Spleen (tissue), 11 donors: ENCODE measurements at regions not wholly inside any gene's neighbourhood (a gene's known extent, or its start where the extent isn't known, plus 50 kb on each side); places are given as distances from the start of the nearest gene placed in this dataset.

Experiments used
- DNase-seq: peaks from one replicate; pipeline ENCODE4 v3.0.0-alpha.2; 2020
- H3K27ac ChIP-seq, 8 donors: fragments of 200-600 bp; sonication (generic) in 7 of 8; 1 replicate in 4 of 8; 2 replicates in 4 of 8; pipeline versions ENCODE4 v1.5.0 to v1.8.0; 2016 to 2021; ENCODE audit warnings: inconsistent platforms in 4 of 8, mild to moderate bottlenecking in 4 of 8, moderate library complexity in 1 of 8
- H3K27me3 ChIP-seq, 7 donors: fragments of 200-600 bp; sonication (generic) in 6 of 7; replicated peaks in 1 of 7; 1 replicate in 4 of 7; 2 replicates in 3 of 7; pipeline versions ENCODE4 v1.5.0 to v1.8.0; 2016 to 2021; ENCODE audit warnings: inconsistent platforms in 3 of 7, mild to moderate bottlenecking in 1 of 7
- H3K36me3 ChIP-seq, 6 donors: fragments of 200-600 bp; sonication (generic) in 5 of 6; 1 replicate in 4 of 6; 2 replicates in 2 of 6; pipeline versions ENCODE4 v1.5.0 to v1.8.0; 2016 to 2021; ENCODE audit warnings: inconsistent platforms in 2 of 6
- H3K4me1 ChIP-seq, 6 donors: fragments of 200-600 bp; sonication (generic) in 5 of 6; 1 replicate in 3 of 6; 2 replicates in 3 of 6; pipeline versions ENCODE4 v1.5.0 to v1.8.0; 2016 to 2021; ENCODE audit warnings: inconsistent platforms in 3 of 6
- H3K4me3 ChIP-seq, 8 donors: fragments of 200-600 bp; sonication (generic) in 7 of 8; 1 replicate in 4 of 8; 2 replicates in 4 of 8; pipeline versions ENCODE4 v1.5.0 to v1.8.0; 2016 to 2021; ENCODE audit warnings: inconsistent platforms in 4 of 8, mild to moderate bottlenecking in 4 of 8, moderate library complexity in 2 of 8
- H3K9me3 ChIP-seq, 8 donors: fragments of 200-600 bp; sonication (generic) in 7 of 8; 1 replicate in 4 of 8; 2 replicates in 4 of 8; pipeline versions ENCODE4 v1.5.0 to v1.8.0; 2016 to 2021; ENCODE audit warnings: inconsistent platforms in 4 of 8
- POLR2A ChIP-seq, 3 donors: fragments of 450-650 bp; IDR thresholded peaks; one replicate each; pipeline ENCODE4 v1.5.1; 2017; ENCODE audit warnings: antibody characterized with exemption in 3 of 3, mild to moderate bottlenecking in 1 of 3
- POLR2AphosphoS5 ChIP-seq, 3 donors: sonication (generic); formaldehyde crosslinking; IDR thresholded peaks; one replicate each; pipeline ENCODE4 v1.5.1; 2017; ENCODE audit warnings: antibody characterized with exemption in 3 of 3
- WGBS, 5 donors: extraction: QIAGEN DNeasy Blood & Tissue Kit in 3 of 5; methylation state at CpG; one replicate each; pipeline versions ENCODE4 v1.1.5 to v1.1.7; 2013 to 2018; 5-methylcytosine and 5-hydroxymethylcytosine counted together
- intact Hi-C: fragments of 100-400 bp; cut with DNase I; formaldehyde crosslinking; loops from one replicate; pipeline ENCODE4 v1.15.0; 2023; ENCODE audit warnings: low total_unique reads
- TF ChIP-seq, protein P1 (sequence below), 11 experiments: fragments of 200-600 bp in 7 of 11; fragments of 450-650 bp in 4 of 11; sonication (generic) in 4 of 11; IDR thresholded peaks in 8 of 11; conservative IDR thresholded peaks in 3 of 11; 1 replicate in 7 of 11; 2 replicates in 4 of 11; pipeline versions ENCODE4 v1.4.0 to v1.8.0; 2016 to 2021; ENCODE audit warnings: antibody characterized with exemption in 11 of 11, inconsistent platforms in 4 of 11, mild to moderate bottlenecking in 1 of 11
- donor health status: healthy with polysubstance abuse.
- donor health status: DM: no; HTN: no; CAD: no; lungs with moderate emphysema.
- donor health status: DM: no; HTN: no; CAD: no.
- donor health status: Bipolar disorder and iron deficiency.
- donor health status: healthy.
- donor health status: DM: no; HTN: no; CAD: no.
- donor health status: DM: yes; HTN: yes; CAD: no.

DNA sequence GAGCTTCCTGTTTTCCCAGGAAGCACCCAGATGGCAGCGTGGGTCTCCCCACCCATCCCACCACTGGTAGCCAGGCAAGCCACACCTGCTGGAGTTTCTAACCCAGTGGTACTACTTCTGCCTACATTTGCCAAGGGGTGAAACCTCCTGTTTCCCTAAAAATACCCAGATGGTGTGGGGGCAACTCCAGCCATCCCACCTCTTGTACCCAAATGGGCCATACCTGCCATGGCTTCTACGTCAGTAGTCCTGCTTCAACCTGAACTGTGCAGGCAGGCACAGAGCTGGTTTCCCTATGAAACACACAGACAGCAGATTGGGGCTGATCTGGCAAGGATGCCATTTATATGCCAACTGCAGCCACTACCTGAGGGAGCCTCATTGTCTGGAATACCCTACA lies 809.4 kb upstream of the MIR17HG start:
- H3K4me3 ChIP-seq = no peak overlapping the region
- intact Hi-C loops = no loop called here
- 63 to 86% (median 83%) methylated on average over 2 of the region's 2 CpGs for WGBS, 5 donors
- H3K9me3 ChIP-seq = peaks cover 0 to 19% (median 0%) of the 10 kb centered on the region in 8 donors
- DNase-seq = no peak
- no peaks in the 10 kb centered on the region for H3K27me3 ChIP-seq
- TF ChIP-seq, protein P1, sequence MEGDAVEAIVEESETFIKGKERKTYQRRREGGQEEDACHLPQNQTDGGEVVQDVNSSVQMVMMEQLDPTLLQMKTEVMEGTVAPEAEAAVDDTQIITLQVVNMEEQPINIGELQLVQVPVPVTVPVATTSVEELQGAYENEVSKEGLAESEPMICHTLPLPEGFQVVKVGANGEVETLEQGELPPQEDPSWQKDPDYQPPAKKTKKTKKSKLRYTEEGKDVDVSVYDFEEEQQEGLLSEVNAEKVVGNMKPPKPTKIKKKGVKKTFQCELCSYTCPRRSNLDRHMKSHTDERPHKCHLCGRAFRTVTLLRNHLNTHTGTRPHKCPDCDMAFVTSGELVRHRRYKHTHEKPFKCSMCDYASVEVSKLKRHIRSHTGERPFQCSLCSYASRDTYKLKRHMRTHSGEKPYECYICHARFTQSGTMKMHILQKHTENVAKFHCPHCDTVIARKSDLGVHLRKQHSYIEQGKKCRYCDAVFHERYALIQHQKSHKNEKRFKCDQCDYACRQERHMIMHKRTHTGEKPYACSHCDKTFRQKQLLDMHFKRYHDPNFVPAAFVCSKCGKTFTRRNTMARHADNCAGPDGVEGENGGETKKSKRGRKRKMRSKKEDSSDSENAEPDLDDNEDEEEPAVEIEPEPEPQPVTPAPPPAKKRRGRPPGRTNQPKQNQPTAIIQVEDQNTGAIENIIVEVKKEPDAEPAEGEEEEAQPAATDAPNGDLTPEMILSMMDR (IDR thresholded peaks at IDR 0.05 in 8 of 11, conservative IDR thresholded peaks at IDR 0.05 in 3 of 11) = no peak
- TF ChIP-seq POLR2AphosphoS5 (IDR thresholded peaks at IDR 0.05) = no peak
- no peak for TF ChIP-seq POLR2A (IDR thresholded peaks at IDR 0.05)
- H3K4me1 ChIP-seq = no peaks in the 10 kb centered on the region
- no peak overlapping the region for H3K27ac ChIP-seq
- H3K36me3 ChIP-seq = no peaks in the 10 kb centered on the region

DNA sequence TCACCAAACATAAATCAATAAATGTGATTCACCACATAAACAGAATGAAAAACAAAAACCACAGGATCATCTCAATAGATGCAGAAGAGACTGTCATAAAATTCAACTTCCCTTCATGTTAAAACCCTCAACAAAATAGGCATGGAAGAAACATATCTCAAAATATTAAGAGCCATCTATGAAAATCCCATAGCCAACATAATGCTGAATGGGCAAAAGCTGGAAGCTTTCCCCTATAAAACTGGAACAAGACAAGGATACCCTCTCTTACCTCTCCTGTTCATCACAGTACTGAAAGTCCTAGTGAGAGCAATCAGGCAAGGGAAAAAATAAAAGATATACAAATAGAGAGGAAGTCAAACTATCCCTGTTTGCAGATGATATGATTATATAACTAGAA lies 806.1 kb upstream of the MIR17HG start:
- Histone ChIP-seq H3K36me3 (no peaks in the 10 kb centered on the region), H3K4me3 (no peak overlapping the region), H3K9me3 (peaks cover 0 to 26% (median 11%) of the 10 kb centered on the region in 8 donors), H3K27me3 (no peaks in the 10 kb centered on the region), H3K4me1 (no peaks in the 10 kb centered on the region), H3K27ac (no peak overlapping the region)
- no peak for DNase-seq
- no peak for TF ChIP-seq POLR2AphosphoS5 (IDR thresholded peaks at IDR 0.05)
- TF ChIP-seq, protein P1 (IDR thresholded peaks at IDR 0.05 in 8 of 11, conservative IDR thresholded peaks at IDR 0.05 in 3 of 11) = no peak
- TF ChIP-seq POLR2A (IDR thresholded peaks at IDR 0.05) = no peak
- intact Hi-C loops = no loop called here

DNA sequence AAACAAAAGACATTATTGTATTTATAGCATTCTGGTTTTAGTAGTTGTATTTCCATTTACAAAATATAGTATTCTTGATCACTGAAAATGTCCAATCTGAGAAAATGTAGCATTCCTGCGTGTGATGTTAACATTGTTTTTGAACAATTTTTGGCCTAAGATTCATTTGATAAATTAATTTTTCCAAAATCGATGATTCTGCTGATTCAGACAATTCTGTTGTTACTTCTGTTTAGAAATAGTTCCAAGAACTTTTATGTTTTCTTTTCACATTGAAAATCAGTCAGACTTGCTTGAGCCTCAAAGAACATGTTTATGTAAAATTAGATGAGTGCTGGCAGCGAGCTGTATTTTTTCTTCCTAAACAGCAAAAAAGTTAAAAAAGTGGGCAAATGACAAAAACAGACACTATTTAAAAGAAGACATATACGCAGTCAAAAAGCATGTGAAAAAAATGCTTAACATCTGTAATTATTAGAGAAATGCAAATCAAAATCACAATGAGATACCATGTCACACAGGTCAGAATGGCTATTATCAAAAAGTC lies 804.5 kb upstream of the MIR17HG start:
- peaks cover 0 to 41% (median 27%) of the 10 kb centered on the region in 8 donors for H3K9me3 ChIP-seq
- no peak overlapping the region for H3K27ac ChIP-seq
- no peaks in the 10 kb centered on the region for H3K36me3 ChIP-seq
- no peak for DNase-seq
- no peak overlapping the region for H3K4me3 ChIP-seq
- intact Hi-C loops = no loop called here
- H3K4me1 ChIP-seq = no peaks in the 10 kb centered on the region
- TF ChIP-seq POLR2A (IDR thresholded peaks at IDR 0.05) (no peak), POLR2AphosphoS5 (IDR thresholded peaks at IDR 0.05) (no peak)
- TF ChIP-seq, protein P1 (IDR thresholded peaks at IDR 0.05 in 8 of 11, conservative IDR thresholded peaks at IDR 0.05 in 3 of 11) = no peak
- WGBS, 5 donors = 82 to 92% (median 86%) methylated on average over 4 of the region's 4 CpGs
- H3K27me3 ChIP-seq = no peaks in the 10 kb centered on the region

DNA sequence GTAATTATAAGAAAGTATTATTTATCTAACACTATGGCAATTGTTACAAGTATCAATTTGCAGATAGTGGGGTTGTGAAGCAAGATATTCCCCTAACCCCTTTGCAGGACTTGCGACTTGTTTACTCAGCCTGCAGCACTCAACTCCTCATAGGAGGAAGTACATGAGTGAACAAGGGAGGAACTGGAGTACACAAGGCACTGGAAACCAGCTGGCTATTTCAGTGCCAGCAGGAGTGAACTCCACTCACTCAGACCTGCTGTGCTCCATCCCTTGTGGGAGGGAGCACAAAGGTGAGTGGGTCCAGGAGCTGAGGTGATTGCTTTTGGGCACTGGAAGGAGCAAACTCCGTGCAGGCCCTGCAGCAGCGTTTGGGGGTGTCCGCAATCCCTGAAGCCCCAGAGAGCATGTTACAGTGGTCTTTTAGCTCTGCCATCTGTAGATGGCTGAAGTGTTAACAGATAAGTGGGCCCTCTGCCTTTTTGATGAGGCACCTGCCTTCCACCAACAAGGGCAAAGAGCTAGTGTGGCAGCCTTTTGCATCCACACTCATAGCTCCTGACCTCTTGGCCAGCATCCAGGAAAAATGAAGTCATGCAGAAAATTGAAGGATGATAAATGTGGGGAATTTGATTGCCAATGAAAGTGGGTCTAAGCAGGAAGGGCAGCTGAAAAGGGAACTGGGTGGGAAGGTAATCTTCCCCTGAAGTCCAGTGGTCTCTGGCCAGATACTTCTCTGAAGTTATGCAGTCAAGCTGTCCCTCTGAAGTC lies 802.2 kb upstream of the MIR17HG start:
- Histone ChIP-seq H3K36me3 (no peaks in the 10 kb centered on the region), H3K9me3 (peaks cover 0 to 44% (median 30%) of the 10 kb centered on the region in 8 donors), H3K4me3 (no peak overlapping the region), H3K27me3 (no peaks in the 10 kb centered on the region), H3K27ac (no peak overlapping the region), H3K4me1 (no peaks in the 10 kb centered on the region)
- 89 to 93% (median 91%) methylated on average over 4 of the region's 4 CpGs for WGBS, 5 donors
- no peak for DNase-seq
- TF ChIP-seq, protein P1 (IDR thresholded peaks at IDR 0.05 in 8 of 11, conservative IDR thresholded peaks at IDR 0.05 in 3 of 11) = no peak
- TF ChIP-seq POLR2A (IDR thresholded peaks at IDR 0.05) = no peak
- TF ChIP-seq POLR2AphosphoS5 (IDR thresholded peaks at IDR 0.05) = no peak
- intact Hi-C loops = no loop called here
